ENCODE measurements at regions not wholly inside any gene's neighbourhood (a gene's known extent, or its start where the extent isn't known, plus 50 kb on each side); places are given as distances from the start of the nearest gene placed in this dataset.

DNA sequence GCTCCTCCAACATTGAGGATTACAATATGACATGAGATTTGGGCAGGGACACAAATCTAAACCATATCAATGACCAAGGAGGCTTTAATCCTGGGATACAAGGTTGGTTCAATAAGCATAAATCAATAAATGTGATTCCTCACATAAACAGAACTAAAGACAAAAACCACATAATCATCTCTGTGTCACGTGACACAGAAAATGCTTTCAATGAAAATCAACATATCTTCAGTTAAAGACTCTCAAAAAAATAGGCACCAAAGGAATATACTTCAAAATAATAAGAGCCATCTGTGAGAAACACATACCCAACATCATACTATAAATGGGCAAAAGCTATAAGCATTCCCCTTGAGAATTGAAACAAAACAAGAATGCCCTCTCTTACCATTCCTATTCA is 604.9 kb downstream of the SEMA5A start:
- DNase-seq: no peak
- no peak overlapping the region for H3K4me3 ChIP-seq
- intact Hi-C loops (cut with DNase I; ENCODE audit: low total_unique reads): no loop called here
- H3K4me1 ChIP-seq: no peaks in the 10 kb centered on the region
- no peaks in the 10 kb centered on the region for H3K36me3 ChIP-seq
- H3K9me3 ChIP-seq: peaks cover 4 to 11% (median 10%) of the 10 kb centered on the region in 3 donors
- TF ChIP-seq, protein P1, sequence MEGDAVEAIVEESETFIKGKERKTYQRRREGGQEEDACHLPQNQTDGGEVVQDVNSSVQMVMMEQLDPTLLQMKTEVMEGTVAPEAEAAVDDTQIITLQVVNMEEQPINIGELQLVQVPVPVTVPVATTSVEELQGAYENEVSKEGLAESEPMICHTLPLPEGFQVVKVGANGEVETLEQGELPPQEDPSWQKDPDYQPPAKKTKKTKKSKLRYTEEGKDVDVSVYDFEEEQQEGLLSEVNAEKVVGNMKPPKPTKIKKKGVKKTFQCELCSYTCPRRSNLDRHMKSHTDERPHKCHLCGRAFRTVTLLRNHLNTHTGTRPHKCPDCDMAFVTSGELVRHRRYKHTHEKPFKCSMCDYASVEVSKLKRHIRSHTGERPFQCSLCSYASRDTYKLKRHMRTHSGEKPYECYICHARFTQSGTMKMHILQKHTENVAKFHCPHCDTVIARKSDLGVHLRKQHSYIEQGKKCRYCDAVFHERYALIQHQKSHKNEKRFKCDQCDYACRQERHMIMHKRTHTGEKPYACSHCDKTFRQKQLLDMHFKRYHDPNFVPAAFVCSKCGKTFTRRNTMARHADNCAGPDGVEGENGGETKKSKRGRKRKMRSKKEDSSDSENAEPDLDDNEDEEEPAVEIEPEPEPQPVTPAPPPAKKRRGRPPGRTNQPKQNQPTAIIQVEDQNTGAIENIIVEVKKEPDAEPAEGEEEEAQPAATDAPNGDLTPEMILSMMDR (IDR thresholded peaks at IDR 0.05): no peak
- H3K27me3 ChIP-seq: no peaks in the 10 kb centered on the region
- H3K27ac ChIP-seq: no peak overlapping the region

DNA sequence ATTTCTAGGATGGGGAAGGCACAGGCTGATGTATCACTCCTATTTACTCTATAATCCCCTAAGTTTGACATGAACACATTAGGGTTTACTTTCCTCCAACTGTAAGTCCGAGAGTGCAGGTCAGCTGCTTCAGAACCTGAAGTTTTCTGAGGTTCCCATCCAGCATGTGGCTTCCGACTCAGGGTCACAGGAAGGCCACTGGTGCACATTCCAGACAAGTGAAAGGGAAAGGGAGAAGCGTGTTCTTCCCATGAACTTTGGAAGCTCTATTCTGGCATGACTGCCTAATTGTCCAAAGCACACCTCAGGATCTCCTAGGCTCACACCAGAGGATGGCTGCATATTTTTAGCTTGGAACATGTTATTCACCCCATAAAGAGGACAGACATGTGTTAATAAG is 602.6 kb downstream of the SEMA5A start:
- Histone ChIP-seq H3K4me3 (no peak overlapping the region), H3K9me3 (peaks cover 0 to 7% (median 4%) of the 10 kb centered on the region in 3 donors), H3K4me1 (no peaks in the 10 kb centered on the region), H3K27me3 (no peaks in the 10 kb centered on the region), H3K27ac (no peak overlapping the region), H3K36me3 (no peaks in the 10 kb centered on the region)
- DNase-seq: no peak
- intact Hi-C loops (cut with DNase I; ENCODE audit: low total_unique reads): no loop called here
- TF ChIP-seq, protein P1 (IDR thresholded peaks at IDR 0.05): no peak

DNA sequence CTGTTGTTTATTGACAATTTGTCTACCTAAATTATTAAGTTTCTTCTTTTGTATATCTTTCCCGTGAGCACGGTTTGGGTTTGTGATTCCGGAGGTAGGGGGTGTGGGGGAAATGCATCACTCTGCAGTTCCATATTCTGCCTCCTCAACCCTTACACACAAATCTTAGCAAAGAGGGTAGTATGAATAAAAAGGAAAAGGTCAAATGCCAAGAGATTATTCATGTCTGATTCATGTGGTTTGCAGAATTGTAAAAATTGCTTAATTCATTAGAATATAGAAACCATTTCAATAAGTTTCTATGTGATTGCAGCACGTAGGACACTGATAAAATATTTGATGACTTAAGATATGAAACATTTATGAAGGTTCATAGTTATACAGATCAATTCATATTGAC is 601.9 kb downstream of the SEMA5A start:
- Histone ChIP-seq H3K9me3 (peaks cover 0 to 7% (median 4%) of the 10 kb centered on the region in 3 donors), H3K36me3 (no peaks in the 10 kb centered on the region), H3K27ac (no peak overlapping the region), H3K27me3 (no peaks in the 10 kb centered on the region), H3K4me1 (no peaks in the 10 kb centered on the region), H3K4me3 (no peak overlapping the region)
- intact Hi-C loops (cut with DNase I; ENCODE audit: low total_unique reads): no loop called here
- TF ChIP-seq, protein P1 (IDR thresholded peaks at IDR 0.05): no peak
- DNase-seq: no peak

DNA sequence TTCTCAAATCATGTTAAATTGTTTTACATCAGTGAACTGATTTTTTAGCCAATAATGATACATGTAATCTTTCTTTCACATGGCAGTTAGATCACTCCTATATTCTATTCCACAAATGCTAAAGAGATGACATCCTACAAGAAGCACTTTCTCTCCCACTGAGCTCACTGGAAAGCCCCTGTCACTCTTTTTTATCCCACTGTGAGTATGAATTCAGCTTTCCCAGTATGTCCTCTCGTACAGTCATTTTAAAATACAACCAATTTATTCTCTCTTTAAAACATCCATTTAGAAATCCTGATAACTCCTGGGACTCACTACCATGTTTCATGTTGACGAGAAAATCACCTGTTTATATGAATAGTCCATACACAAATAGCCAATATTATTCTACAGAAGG is 599.9 kb downstream of the SEMA5A start:
- TF ChIP-seq, protein P1 (IDR thresholded peaks at IDR 0.05): no peak
- H3K36me3 ChIP-seq: no peaks in the 10 kb centered on the region
- H3K4me3 ChIP-seq: no peak overlapping the region
- peaks cover 0 to 7% (median 0%) of the 10 kb centered on the region in 3 donors for H3K9me3 ChIP-seq
- H3K27me3 ChIP-seq: no peaks in the 10 kb centered on the region
- DNase-seq: no peak
- intact Hi-C loops (cut with DNase I; ENCODE audit: low total_unique reads): no loop called here
- no peaks in the 10 kb centered on the region for H3K4me1 ChIP-seq
- H3K27ac ChIP-seq: no peak overlapping the region

DNA sequence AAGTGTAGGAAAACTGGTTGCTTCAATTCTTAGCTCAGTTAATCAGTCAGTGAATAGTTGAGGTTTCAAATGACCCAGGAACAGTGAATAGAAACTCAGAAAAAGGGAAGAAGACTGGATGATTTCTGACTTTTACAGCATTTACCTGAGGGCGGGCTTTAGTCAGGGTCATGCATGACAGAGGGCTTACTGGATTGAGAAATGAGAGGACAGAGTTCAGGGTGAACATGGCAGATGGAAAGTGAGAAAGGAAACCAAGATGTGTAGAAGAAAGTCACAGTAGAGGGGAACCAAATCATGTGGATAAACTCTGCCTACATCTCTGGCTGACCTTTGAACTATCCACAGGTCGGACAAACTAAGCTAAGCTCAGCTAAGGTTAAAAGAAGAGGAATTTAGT is 596.0 kb downstream of the SEMA5A start:
- Histone ChIP-seq H3K27ac (no peak overlapping the region), H3K4me3 (no peak overlapping the region), H3K4me1 (no peaks in the 10 kb centered on the region), H3K9me3 (no peaks in the 10 kb centered on the region), H3K36me3 (no peaks in the 10 kb centered on the region), H3K27me3 (no peaks in the 10 kb centered on the region)
- DNase-seq: no peak
- TF ChIP-seq, protein P1 (IDR thresholded peaks at IDR 0.05): no peak
- intact Hi-C loops (cut with DNase I; ENCODE audit: low total_unique reads): no loop called here

DNA sequence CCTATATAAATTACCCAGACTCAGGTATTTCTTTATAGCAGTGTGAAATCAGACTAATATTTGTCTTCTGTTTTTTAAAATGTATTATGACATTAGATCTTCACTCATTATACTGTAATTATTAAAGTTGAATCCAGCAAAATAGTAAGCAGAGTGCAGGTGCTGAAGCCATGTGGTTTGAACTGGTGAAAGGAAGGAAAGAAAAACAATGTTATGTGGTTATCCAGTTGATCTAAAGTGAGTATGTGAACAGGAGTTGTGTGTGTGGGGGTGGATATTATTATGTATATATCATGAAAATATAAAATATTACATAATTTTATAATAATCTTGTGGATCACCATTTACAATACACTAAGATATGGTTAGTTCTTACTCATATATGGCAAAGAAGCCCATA is 593.7 kb downstream of the SEMA5A start:
- Histone ChIP-seq H3K27me3 (no peaks in the 10 kb centered on the region), H3K36me3 (no peaks in the 10 kb centered on the region), H3K27ac (no peak overlapping the region), H3K4me1 (no peaks in the 10 kb centered on the region), H3K9me3 (no peaks in the 10 kb centered on the region), H3K4me3 (no peak overlapping the region)
- TF ChIP-seq, protein P1 (IDR thresholded peaks at IDR 0.05): no peak
- DNase-seq: no peak
- intact Hi-C loops (cut with DNase I; ENCODE audit: low total_unique reads): no loop called here

All from tibial artery (tissue), 4 donors.